Renal cortical epithelial cell (primary cell): ENCODE measurements at regions not wholly inside any gene's neighbourhood (a gene's known extent, or its start where the extent isn't known, plus 50 kb on each side); places are given as distances from the start of the nearest gene placed in this dataset.
"Not testable (repeated sequence)": the region's sequence is repeated elsewhere in the genome, so short reads cannot be mapped to it uniquely, and the experiment has no call there.

Source experiments
- DNase-seq: peaks from one replicate; pipeline ENCODE4 v3.0.0-alpha.2; 2011; ENCODE audit warnings: low read depth

GRCh38 chr6:137968901-137969300 is 101.8 kb downstream of the TNFAIP3 start:
- DNase-seq: no peak

DNA sequence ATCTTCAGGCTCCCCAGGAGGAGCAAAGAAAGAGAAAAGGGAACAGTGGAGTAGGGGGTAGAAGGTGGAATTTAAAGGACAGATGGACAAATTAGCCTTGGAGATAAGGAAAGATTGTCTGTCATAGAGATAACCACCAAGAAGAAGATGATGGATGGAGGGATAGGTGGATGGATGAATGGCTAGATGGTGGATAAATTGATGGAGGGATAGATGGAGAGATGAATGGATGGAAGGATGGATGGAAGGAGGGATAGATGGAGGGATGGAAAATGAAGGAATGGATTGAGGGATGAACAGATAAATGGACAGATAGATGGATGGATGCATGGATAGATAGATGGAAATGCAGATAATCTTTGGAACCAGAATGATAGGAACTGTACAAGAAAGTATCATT is 102.8 kb downstream of the TNFAIP3 start:
- no peak for DNase-seq

- no peak for DNase-seq
Measured at GRCh38 chr6:137970368-137970767, 103.3 kb downstream of the TNFAIP3 start.

DNA sequence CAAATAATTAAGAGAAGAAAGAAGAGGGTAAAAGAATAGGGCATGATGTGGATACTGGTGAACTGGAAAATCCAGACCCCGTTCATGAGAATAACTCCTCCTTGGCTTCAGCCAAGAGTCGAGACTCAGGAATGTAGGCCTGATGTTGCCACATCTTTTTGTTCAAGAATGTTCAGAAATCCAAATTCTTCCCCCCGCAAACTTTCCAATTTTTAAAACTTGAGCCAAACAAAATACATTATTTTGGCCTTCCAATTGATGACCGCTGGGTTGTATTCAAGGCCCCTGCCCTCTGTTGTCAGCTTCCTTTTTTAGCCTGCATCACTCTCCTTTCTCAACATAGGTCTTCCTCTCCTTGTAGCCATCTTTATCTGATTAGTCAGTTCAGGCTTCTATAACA is 106.1 kb downstream of the TNFAIP3 start:
- no peak for DNase-seq

DNA sequence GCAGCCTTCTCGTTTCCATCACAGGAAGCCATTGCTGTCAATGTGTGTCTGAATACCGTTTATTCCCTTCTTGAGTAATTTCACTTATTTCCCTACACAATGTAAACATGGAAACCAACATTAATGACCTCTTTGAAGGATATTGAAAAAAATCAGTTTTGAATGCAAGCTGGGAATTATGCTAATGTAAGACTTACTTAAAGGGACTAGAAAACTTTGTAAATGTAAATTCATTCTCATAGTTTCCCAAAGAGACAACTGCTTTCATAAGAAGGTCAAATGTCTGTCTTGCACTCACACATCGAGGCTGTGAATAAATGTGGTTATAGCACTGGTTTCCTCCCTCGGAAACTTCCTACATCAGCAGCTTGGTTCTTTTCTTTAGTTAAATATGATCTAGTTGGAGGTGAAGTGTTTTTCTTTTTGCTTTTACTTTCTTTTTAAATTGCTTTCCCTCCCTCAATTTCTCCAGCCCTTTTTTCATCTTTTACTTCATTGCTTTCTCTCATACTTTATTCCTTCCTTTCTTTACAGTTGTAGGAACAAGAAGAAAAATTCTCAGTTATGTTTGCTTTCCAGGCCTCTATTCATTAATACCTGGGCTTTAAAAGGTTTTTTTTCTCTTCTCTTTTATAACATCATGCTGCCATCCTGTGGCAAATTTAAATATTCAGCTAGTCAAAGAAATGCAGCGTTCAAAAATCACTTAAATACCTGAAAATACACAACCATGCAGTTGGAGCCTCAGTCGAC is 108.3 kb downstream of the TNFAIP3 start:
- peak; percentile 30 for DNase-seq

GRCh38 chr6:137976430-137976829 is 109.4 kb downstream of the TNFAIP3 start:
- no peak for DNase-seq

DNA sequence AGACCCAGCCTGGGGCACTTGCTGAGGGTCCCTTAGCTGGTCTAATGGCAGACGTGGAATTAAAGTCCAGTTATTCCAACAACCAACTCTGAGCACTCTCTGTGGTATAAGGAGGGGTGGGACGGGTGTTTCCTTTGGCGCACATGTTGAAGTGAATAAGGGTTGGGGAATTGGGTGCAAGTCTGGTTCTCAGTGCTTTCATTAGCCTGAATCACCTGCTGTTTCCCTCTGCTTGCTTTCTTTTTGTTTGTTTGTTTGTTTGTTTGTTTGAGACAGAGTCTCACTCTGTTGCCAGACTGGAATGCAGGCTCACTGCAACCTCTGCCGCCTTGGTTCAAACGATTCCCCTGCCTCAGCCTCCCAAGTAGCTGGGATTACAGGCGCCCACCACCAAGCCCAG is 110.1 kb downstream of the TNFAIP3 start:
- no peak for DNase-seq

DNA sequence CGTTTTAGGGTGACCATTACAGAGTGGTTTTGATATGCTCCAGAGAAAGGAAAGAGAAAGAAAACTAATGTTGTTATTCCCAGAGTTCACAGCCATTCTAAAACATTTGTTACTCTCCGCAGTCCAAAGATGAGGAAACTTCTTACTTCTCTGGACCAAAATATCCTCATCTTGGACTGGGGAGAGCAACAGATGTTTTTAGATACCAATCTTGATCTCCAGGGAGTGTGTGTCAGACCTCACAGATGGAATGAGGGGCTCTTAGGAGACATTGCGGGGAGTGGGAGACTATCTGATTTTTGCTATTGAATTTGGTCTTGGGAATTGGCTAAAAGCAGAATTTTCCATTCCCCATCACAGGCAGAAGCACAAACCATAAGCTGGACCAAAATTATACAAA is 110.8 kb downstream of the TNFAIP3 start:
- no peak for DNase-seq

GRCh38 chr6:137978252-137978896 is 111.3 kb downstream of the TNFAIP3 start:
- no peak for DNase-seq

DNA sequence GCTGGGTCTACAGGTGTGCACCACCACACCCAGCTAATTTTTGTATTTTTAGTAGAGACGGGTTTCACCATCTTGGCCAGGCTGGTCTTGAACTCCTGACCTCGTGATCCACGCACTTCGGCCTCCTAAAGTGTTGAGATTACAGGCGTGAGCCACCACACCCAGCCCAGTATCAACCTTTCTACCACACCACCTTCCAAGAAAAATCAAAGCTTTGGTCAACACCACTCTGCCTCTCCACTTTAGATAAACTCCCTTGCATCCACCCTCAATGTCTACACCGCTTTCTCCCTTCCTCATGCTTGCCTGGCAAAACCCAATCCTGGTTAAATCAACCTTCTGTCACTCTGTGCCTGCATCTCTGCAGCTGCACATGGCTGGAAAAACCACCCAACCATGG is 112.2 kb downstream of the TNFAIP3 start:
- DNase-seq: not testable (repeated sequence)

DNA sequence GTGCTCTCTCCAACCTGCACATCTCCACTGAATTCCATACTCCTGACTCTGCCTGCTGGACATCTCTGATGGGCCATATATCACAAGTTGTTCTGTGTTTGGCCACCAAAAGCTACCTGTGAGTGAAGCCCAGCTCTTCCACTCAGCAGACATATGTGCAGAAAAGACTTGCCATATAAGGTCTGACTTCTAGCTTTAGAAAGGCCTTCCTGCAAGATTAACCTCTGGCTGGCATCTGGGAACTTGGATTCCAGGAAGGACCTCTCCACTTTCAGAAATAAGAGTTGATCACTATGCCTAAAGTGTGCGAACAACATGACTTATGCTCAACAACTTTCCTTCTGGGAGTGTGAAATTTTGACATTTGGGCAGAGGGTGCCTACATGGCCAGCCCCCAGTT is 113.7 kb downstream of the TNFAIP3 start:
- DNase-seq: no peak

- no peak for DNase-seq
Measured at GRCh38 chr6:137981758-137982157, 114.7 kb downstream of the TNFAIP3 start.

DNA sequence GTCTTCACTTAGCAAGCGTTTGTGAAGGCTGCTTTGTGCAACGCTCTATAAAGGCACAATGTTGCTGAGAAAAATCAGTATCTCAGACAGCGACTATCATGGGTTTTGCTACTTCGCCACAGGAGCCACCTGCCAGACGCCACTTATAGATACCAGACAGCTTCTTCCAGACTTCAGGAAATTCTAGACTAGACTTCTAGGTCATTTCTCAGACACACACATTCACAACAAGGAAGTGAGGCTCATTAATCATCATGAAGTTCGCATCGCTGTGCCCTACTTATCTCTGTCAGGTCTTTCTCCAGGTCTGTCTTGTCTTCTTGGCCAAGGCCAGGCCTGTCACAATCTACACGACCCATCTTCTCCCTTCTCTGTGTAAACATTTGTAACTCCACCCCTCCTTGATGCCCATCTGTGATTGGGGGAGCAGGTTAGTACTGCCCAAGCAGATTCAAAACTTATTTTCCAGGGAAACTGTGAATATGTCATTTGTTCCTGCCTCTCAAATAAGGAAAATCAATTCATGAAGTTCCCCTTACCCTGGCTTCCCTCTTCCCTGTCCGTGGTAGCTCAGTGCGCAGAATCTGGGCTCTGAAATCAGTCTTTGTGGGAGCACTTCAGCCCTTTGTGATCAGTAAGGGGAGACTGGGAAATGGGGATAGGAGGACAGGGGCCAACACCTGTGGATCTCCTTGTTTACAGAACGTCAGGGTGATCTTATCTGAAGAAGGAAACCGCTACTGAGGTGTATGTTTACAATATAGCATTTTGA is 115.5 kb downstream of the TNFAIP3 start:
- DNase-seq: no peak

DNA sequence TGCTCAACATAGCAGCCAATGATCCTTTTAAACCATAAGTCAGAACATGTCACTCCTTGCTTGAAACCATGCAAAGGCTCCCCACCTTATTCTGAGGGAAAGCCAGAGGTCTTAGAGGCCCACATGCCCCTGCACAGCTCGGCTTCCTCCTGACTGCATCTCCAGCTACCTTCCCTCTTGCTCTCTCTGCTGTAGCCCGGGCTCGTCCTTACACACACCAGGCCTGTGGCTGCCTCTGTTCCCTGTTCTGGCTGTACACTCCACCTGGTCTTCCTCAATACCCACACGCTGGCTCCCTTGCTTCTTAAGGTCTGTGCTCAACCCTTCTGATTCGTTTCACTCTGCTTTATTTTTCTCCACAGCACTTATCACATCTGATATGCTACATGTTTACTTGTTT is 116.2 kb downstream of the TNFAIP3 start:
- no peak for DNase-seq

DNA sequence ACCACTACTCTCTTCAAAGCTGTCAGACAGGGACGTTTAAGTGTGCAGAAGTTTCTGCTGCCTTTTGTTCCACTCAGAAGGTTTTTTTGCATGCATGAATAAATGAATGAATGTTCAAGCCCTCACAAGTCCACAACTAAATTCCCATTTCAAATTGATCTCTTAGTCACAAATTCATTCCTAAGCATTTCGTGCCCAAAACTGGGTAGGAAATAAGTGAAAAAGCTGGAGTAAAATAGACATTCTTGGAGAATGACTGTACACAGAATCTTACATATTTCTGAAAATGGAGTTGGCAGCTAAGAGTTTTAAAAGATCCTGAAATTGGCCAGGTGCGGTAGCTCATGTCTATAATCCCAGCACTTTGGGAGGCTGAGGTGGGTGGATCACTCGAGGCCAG is 117.6 kb downstream of the PERP start:
- DNase-seq: no peak

DNA sequence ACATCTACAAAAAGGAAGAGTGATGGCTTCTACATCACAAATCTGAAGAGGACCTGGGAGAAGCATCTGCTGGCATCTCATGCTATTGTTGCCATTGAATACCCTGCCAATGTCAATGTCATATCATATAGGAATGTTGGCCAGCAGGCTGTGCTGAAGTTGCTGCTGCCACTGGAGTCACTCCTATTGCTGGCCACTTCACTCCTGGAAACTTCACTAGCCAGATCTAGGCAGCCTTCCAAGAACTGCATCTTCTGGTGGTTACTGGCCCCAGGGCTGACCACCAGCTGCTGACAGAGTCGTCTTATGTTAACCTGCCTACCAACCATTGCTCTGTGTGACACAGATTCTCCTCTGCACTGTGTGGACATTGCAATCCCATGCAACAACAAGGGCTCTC is 111.8 kb downstream of the PERP start:
- no peak for DNase-seq

GRCh38 chr6:137998461-137999019 is 108.7 kb downstream of the PERP start:
- no peak for DNase-seq

DNA sequence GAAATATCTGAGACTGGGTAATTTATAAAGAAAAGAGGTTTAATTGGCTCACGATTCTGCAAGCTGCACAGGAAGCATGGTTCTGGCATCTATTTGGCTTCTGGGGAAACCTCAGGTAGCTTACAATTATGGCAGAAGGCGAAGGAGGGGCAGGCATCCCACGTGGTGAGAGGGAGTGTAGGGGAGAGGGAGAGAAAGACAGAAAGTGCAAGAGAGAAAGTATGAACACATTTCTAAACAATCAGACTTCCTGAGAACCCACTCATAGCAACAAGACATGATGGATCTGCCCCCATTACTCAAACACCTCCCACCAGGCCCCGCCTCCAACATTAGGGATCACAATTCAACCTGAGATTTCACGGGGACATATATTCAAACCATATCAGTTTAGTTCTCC is 107.4 kb downstream of the PERP start:
- no peak for DNase-seq

- no peak for DNase-seq
Measured at GRCh38 chr6:138000941-138001340, 106.3 kb downstream of the PERP start.

GRCh38 chr6:138001750-138002349 is 105.4 kb downstream of the PERP start:
- DNase-seq: peak; percentile 46

- peak; percentile 34 for DNase-seq
Measured at GRCh38 chr6:138004430-138005287, 102.6 kb downstream of the PERP start.
